GM12873 (cell line): ENCODE measurements at regions not wholly inside any gene's neighbourhood (a gene's known extent, or its start where the extent isn't known, plus 50 kb on each side); places are given as distances from the start of the nearest gene placed in this dataset.

ENCODE experiments used
- TF ChIP-seq, protein P1 (sequence below): IDR thresholded peaks from 2 replicates; pipeline ENCODE4 v1.5.1; 2012; ENCODE audit warnings: low read depth, mild to moderate bottlenecking, moderate library complexity, low read length, control low read depth; ENCODE audit not compliant: insufficient read depth; ENCODE audit errors: missing control alignments

DNA sequence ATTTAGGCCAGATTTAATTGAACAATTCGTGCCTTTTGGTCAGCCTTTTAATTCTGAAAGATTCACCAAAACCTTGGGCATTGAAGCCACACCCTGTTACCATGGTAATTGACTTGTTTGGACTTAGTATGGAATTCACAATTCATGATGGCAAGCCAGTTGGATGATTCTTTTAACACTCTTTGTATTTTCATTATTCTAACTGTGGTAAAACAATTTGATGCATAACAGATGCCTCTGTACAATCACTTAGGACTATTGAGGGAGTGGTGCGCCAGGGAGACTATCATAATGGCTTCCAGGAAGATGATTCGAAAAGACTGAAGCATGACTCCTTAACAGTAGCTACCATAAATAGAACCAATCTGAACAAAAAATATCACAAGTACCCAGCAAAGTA is 381.1 kb upstream of the ADAMTS16 start:
- TF ChIP-seq, protein P1, sequence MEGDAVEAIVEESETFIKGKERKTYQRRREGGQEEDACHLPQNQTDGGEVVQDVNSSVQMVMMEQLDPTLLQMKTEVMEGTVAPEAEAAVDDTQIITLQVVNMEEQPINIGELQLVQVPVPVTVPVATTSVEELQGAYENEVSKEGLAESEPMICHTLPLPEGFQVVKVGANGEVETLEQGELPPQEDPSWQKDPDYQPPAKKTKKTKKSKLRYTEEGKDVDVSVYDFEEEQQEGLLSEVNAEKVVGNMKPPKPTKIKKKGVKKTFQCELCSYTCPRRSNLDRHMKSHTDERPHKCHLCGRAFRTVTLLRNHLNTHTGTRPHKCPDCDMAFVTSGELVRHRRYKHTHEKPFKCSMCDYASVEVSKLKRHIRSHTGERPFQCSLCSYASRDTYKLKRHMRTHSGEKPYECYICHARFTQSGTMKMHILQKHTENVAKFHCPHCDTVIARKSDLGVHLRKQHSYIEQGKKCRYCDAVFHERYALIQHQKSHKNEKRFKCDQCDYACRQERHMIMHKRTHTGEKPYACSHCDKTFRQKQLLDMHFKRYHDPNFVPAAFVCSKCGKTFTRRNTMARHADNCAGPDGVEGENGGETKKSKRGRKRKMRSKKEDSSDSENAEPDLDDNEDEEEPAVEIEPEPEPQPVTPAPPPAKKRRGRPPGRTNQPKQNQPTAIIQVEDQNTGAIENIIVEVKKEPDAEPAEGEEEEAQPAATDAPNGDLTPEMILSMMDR = no peak

GRCh38 chr5:4762316-4762715 is 377.8 kb upstream of the ADAMTS16 start:
- TF ChIP-seq, protein P1 = no peak

- TF ChIP-seq, protein P1 = no peak
Measured at GRCh38 chr5:4765411-4765810, 374.7 kb upstream of the ADAMTS16 start.

GRCh38 chr5:4766101-4766500 is 374.0 kb upstream of the ADAMTS16 start:
- TF ChIP-seq, protein P1 = no peak

- TF ChIP-seq, protein P1 = no peak
Measured at GRCh38 chr5:4772591-4772990, 367.5 kb upstream of the ADAMTS16 start.

- TF ChIP-seq, protein P1 = no peak
Measured at GRCh38 chr5:4773827-4774317, 366.3 kb upstream of the ADAMTS16 start.

GRCh38 chr5:4777435-4777834 is 362.7 kb upstream of the ADAMTS16 start:
- TF ChIP-seq, protein P1 = no peak
